ENCODE measurements at regions not wholly inside any gene's neighbourhood (a gene's known extent, or its start where the extent isn't known, plus 50 kb on each side); places are given as distances from the start of the nearest gene placed in this dataset.

GRCh38 chr18:46212398-46212797, 108.2 kb downstream of the HAUS1 start:
- TF ChIP-seq CTCF (IDR thresholded peaks at IDR 0.05; ENCODE audit: poor library complexity) (no peak), EZH2phosphoT487 (IDR thresholded peaks at IDR 0.05; ENCODE audit: low read depth, severe bottlenecking, unreplicated experiment) (no peak), EZH2 (IDR thresholded peaks at IDR 0.05; ENCODE audit: borderline replicate concordance) (no peak)

Data from hepatocyte (in vitro differentiated cells).